BJ (cell line): ENCODE measurements at regions not wholly inside any gene's neighbourhood (a gene's known extent, or its start where the extent isn't known, plus 50 kb on each side); places are given as distances from the start of the nearest gene placed in this dataset.

Source experiments
- CTCF ChIA-PET: fragments of 350-600 bp; formaldehyde crosslinking; extraction: SDS; loops from one replicate; lab custom pipeline; 2021; ENCODE audit warnings: antibody characterized with exemption, inconsistent platforms; lab: Yijun Ruan, JAX
- POLR2A ChIA-PET: fragments of 300-600 bp; sonication (Branson Sonifier 250); formaldehyde crosslinking; extraction: SDS; loops from one replicate; lab custom pipeline; 2021; ENCODE audit warnings: antibody characterized with exemption; lab: Charles Lee
- DNase-seq: peaks from one replicate; pipeline ENCODE4 v3.0.0-alpha.2; 2011; ENCODE audit warnings: low read depth
- H3K27me3 ChIP-seq: 2 replicates; pipeline ENCODE4 v1.6.0; 2011; ENCODE audit warnings: low read length; ENCODE audit not compliant: control insufficient read depth, insufficient read depth
- H3K36me3 ChIP-seq: 2 replicates; pipeline ENCODE4 v1.5.1; 2011; ENCODE audit warnings: low read length; ENCODE audit not compliant: control insufficient read depth, insufficient read depth
- H3K4me3 ChIP-seq: 2 replicates; pipeline ENCODE4 v1.5.1; 2011; ENCODE audit warnings: low read depth, mild to moderate bottlenecking, control low read depth, low read length
- TF ChIP-seq, protein P1 (sequence below): IDR thresholded peaks from 2 replicates; pipeline ENCODE4 v1.5.1; 2011; ENCODE audit warnings: low read depth, mild to moderate bottlenecking, control low read depth, inconsistent platforms, low read length, moderate library complexity; ENCODE audit not compliant: insufficient read depth

DNA sequence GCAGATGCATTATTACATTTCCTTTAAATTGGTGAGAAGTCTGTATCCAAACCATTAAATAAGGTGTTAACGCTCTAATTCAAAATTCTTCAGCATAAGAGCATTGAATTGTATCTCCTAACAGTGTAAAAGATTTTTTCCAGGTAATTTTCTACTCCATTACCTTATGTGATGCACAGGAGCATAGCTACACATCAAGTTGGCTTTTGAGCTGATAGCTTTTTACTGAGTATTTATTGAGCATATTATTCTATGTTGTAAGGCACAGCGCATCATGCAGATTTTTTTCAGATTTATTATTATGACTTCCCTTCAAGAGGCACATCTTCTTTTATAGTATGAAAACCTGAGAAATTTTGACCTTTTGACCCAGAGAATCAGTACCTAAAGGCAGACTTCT is 270.7 kb upstream of the MIR17HG start:
- H3K36me3 ChIP-seq, result no peaks in the 10 kb centered on the region

DNA sequence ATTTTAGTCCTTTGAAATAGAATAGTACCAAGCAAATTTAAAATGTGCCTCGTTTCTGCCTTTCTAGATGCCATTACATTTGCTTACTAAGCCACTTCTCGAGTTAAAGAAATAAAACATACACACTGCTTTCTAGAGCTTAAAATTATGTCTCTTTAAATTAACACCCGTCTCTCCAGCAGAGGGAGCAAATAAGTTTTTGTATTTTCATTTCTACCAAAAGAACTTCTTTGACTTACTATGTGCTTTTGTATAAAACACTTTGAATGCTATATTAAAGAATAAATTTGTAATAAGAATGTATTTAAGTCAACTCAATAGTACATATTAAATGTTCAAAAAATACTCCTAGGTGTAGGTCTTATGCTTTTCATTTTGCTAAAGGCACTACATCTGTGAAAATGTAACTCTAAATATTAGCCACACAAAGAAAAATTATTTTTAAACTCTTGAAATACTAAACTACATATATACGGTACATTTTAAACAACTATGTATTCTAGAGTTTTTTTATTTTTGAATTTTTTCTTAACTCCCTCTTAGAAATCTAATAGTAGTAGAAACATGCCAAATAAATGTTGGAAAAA is 269.3 kb upstream of the MIR17HG start:
- POLR2A ChIA-PET, result no interaction called here
- TF ChIP-seq, protein P1, sequence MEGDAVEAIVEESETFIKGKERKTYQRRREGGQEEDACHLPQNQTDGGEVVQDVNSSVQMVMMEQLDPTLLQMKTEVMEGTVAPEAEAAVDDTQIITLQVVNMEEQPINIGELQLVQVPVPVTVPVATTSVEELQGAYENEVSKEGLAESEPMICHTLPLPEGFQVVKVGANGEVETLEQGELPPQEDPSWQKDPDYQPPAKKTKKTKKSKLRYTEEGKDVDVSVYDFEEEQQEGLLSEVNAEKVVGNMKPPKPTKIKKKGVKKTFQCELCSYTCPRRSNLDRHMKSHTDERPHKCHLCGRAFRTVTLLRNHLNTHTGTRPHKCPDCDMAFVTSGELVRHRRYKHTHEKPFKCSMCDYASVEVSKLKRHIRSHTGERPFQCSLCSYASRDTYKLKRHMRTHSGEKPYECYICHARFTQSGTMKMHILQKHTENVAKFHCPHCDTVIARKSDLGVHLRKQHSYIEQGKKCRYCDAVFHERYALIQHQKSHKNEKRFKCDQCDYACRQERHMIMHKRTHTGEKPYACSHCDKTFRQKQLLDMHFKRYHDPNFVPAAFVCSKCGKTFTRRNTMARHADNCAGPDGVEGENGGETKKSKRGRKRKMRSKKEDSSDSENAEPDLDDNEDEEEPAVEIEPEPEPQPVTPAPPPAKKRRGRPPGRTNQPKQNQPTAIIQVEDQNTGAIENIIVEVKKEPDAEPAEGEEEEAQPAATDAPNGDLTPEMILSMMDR, result 0 out of 2 replicates have a peak, but pooled peaks have one; percentile 3
- CTCF ChIA-PET, result no interaction called here

More for the DNA sequence above, 270.7 kb upstream of the MIR17HG start:
- H3K4me3 ChIP-seq, result no peak overlapping the region
- POLR2A ChIA-PET, result no interaction called here
- H3K27me3 ChIP-seq, result no peaks in the 10 kb centered on the region
- no peak for DNase-seq
- TF ChIP-seq, protein P1, result no peak
- CTCF ChIA-PET, result no interaction called here

DNA sequence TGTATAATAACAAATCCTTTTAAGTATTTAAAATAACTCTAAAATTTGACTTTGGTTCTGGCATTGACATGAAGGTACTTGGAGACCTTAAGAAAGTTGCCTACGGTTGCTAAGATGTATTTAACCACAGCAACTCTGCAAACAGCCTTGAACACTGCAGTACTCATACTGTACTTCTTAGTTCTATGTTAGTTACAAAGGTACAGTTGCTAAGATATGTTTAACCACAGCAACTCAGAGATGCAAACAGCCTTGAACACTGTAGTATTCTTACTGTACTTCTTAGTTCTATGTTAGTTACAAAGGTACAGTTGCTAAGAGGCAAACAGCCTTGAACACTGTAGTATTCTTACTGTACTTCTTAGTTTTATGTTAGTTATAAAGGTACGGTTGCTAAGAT is 268.3 kb upstream of the MIR17HG start:
- Histone ChIP-seq H3K36me3 (no peaks in the 10 kb centered on the region), H3K4me3 (no peak overlapping the region), H3K27me3 (no peaks in the 10 kb centered on the region)
- ChIA-PET CTCF (no interaction called here), POLR2A (no interaction called here)
- TF ChIP-seq, protein P1, result no peak
- DNase-seq, result no peak

More for the DNA sequence above, 269.3 kb upstream of the MIR17HG start:
- Histone ChIP-seq H3K4me3 (no peak overlapping the region), H3K27me3 (no peaks in the 10 kb centered on the region), H3K36me3 (no peaks in the 10 kb centered on the region)
- DNase-seq, result no peak

DNA sequence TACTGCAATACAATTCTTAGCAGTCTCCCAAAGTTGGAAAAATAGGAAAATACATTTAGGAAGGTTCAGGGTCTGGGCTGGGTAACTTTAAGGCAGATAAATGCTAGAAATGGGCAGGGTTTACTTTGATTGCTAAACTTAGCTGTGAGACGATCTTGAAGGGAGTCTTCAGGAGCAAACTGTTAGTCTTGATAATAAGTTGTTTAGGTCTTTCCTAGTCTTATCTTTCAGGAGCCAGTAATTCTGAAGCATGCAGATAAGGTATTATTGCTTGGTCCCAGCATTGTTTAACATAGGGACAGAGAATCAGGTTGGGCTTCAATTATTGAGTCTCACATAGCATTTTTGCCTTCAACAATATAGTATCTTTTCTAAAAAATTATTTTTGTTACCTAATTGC is 262.4 kb upstream of the MIR17HG start:
- ChIA-PET CTCF (no interaction called here), POLR2A (no interaction called here)
- DNase-seq, result no peak
- Histone ChIP-seq H3K36me3 (no peaks in the 10 kb centered on the region), H3K27me3 (no peaks in the 10 kb centered on the region), H3K4me3 (no peak overlapping the region)
- TF ChIP-seq, protein P1, result no peak

DNA sequence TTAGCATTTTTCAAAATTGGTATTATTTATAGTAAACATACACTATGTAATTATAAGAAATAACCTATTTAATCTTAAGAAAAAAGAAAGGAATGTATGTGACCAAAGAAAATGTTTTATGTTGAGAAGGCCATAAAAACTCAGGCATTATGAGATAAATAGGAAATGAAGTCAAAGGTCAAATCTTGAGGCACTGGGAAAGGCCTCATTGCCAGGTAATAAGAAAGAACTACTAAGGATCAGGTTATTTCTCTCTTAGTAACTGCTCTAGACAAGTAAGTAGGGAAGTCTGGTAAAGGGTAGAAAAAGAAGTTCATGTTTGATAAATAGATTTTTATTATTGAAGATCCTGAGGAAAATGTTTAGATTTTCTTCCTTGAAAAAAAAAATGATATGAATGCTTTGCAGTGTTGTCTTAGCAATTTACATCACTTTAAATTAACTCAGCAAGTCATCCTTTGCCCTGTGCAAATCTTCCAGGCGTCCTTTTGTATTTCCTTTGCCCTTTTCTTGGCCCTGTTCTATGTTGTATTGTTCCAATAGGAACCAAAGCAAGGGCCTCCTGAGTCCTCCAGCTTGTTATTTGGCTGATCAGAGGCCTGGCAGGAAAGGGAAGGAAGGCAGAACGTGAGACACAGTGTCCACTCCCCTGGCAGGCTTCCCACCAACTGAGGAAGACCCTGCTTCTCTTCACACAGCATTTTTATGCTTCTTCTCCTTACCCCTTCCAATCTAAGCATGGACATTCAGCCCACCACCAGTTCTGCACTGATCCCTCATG is 260.4 kb upstream of the MIR17HG start:
- TF ChIP-seq, protein P1, result no peak
- ChIA-PET POLR2A (no interaction called here), CTCF (no interaction called here)
- Histone ChIP-seq H3K27me3 (no peaks in the 10 kb centered on the region), H3K36me3 (no peaks in the 10 kb centered on the region), H3K4me3 (no peak overlapping the region)
- no peak for DNase-seq
